HepG2 (cell line): ENCODE measurements at regions not wholly inside any gene's neighbourhood (a gene's known extent, or its start where the extent isn't known, plus 50 kb on each side); places are given as distances from the start of the nearest gene placed in this dataset.

Experiments
- ATAC-seq: fragments of 200-7000 bp; cut with Tn5 transposase; 3 replicates; pipeline ENCODE4 v1.9.1; 2020; ENCODE audit warnings: mild to moderate bottlenecking, moderate library complexity
- BruUV-seq: library from RNA; stranded (reverse); fragments of 400-500 nt; replicated peaks from 2 replicates; lab custom pipeline; 2021; lab: Mats Ljungman, UMichigan
- CTCF ChIA-PET: fragments of 300-600 bp; formaldehyde crosslinking; extraction: SDS; loops from one replicate; lab custom pipeline; 2021; ENCODE audit warnings: low total read pairs, inconsistent platforms, low intra/inter-chr PET ratio; lab: Yijun Ruan, JAX
- POLR2A ChIA-PET: fragments of 350-600 bp; sonication (Branson Sonifier 250); formaldehyde crosslinking; loops from one replicate; lab custom pipeline; 2020; ENCODE audit warnings: antibody characterized with exemption, inconsistent platforms; lab: Yijun Ruan, JAX
- DNase-seq: peaks from one replicate; pipeline ENCODE4 v3.0.0-alpha.2; 2015; ENCODE audit warnings: low spot score
- FAIRE-seq: peaks from 3 replicates; lab custom pipeline; 2011; peaks lifted over from hg19 to GRCh38; lab: Jason Lieb, UNC
- H2AFZ ChIP-seq: one replicate; pipeline ENCODE4 v1.6.1; 2011; ENCODE audit warnings: low read length, inconsistent platforms
- H3K27ac ChIP-seq: fragments of 300-600 bp; 3 replicates; pipeline ENCODE4 v1.8.0; 2011; ENCODE audit warnings: mixed run types, mild to moderate bottlenecking, mixed read lengths, low read length, inconsistent platforms; ENCODE audit not compliant: insufficient read depth; ENCODE audit errors: extremely low read length
- H3K27me3 ChIP-seq, 2 experiments: fragments of 200-600 bp in 1 of 2; 2 replicates in 1 of 2; 3 replicates in 1 of 2; pipeline versions ENCODE4 v1.6.0 to v1.8.0; 2011; ENCODE audit warnings: low read length in 2 of 2, mild to moderate bottlenecking in 2 of 2, moderate library complexity in 2 of 2, inconsistent platforms in 1 of 2; ENCODE audit not compliant: insufficient read depth in 2 of 2, control insufficient read depth in 1 of 2
- H3K36me3 ChIP-seq, 2 experiments: fragments of 200-600 bp in 1 of 2; replicated peaks in 1 of 2; 2 replicates in 1 of 2; 3 replicates in 1 of 2; pipeline versions ENCODE4 v1.5.1 to v1.8.0; 2011; ENCODE audit warnings: low read length in 2 of 2, inconsistent platforms in 1 of 2; ENCODE audit not compliant: insufficient read depth in 2 of 2, control insufficient read depth in 1 of 2
- H3K4me1 ChIP-seq: 2 replicates; pipeline ENCODE4 v1.5.1; 2012; ENCODE audit warnings: low read length, inconsistent platforms; ENCODE audit not compliant: insufficient read depth
- H3K4me2 ChIP-seq: 2 replicates; pipeline ENCODE4 v1.6.0; 2011; ENCODE audit warnings: low read depth, low read length, inconsistent platforms
- H3K4me3 ChIP-seq, 3 experiments: fragments of 200-600 bp in 1 of 3; sonication (generic), shearing (Covaris generic) in 1 of 3; replicated peaks in 1 of 3; 2 replicates each; pipeline ENCODE4 v1.5.1; 2011 to 2016; ENCODE audit warnings: low read length in 3 of 3, inconsistent platforms in 2 of 3, low read depth in 2 of 3, mild to moderate bottlenecking in 2 of 3, control low read depth in 1 of 3, mixed read lengths in 1 of 3; ENCODE audit not compliant: insufficient read depth in 1 of 3
- H3K79me2 ChIP-seq: one replicate; pipeline ENCODE4 v1.6.1; 2011; ENCODE audit warnings: low read length, inconsistent platforms; ENCODE audit not compliant: insufficient read depth
- H3K9ac ChIP-seq: 2 replicates; pipeline ENCODE4 v1.6.0; 2011; ENCODE audit warnings: mild to moderate bottlenecking, low read depth, low read length, inconsistent platforms; ENCODE audit not compliant: insufficient read depth
- H3K9me3 ChIP-seq: 2 replicates; pipeline ENCODE4 v1.5.1; 2012; ENCODE audit warnings: mild to moderate bottlenecking, low read length
- H4K20me1 ChIP-seq: 2 replicates; pipeline ENCODE4 v1.6.0; 2011; ENCODE audit warnings: inconsistent platforms, mild to moderate bottlenecking, low read length, moderate library complexity; ENCODE audit not compliant: insufficient read depth
- CCDC6 ChIP-seq: sonication (generic); formaldehyde crosslinking; IDR thresholded peaks from 2 replicates; pipeline ENCODE4 v1.8.1; 2022; ENCODE audit warnings: mild to moderate bottlenecking, missing genetic modification reagents, moderate library complexity
- CENPX ChIP-seq: sonication (generic); formaldehyde crosslinking; IDR thresholded peaks from 2 replicates; pipeline ENCODE4 v1.9.0; 2021; ENCODE audit warnings: mild to moderate bottlenecking, missing genetic modification reagents, moderate library complexity
- GABPB1 ChIP-seq: IDR thresholded peaks from 2 replicates; pipeline ENCODE4 v1.6.1; 2016; ENCODE audit warnings: mild to moderate bottlenecking, missing genetic modification reagents, moderate library complexity, missing compliant biosample characterization
- HCFC1 ChIP-seq: fragments of 150-350 bp; IDR thresholded peaks from 2 replicates; pipeline ENCODE4 v1.6.1; 2014; ENCODE audit warnings: low read depth, low read length
- HES4 ChIP-seq: sonication (generic); formaldehyde crosslinking; IDR thresholded peaks from 2 replicates; pipeline ENCODE4 v1.9.0; 2021; ENCODE audit warnings: mild to moderate bottlenecking, missing genetic modification reagents, borderline replicate concordance
- IKZF4 ChIP-seq: sonication (generic); formaldehyde crosslinking; IDR thresholded peaks from 2 replicates; pipeline ENCODE4 v1.5.1; 2020; ENCODE audit warnings: borderline replicate concordance, mild to moderate bottlenecking, low read depth, missing genetic modification reagents; ENCODE audit errors: not compliant biosample characterization
- RARA ChIP-seq: IDR thresholded peaks from 2 replicates; pipeline ENCODE4 v1.6.1; 2016; ENCODE audit warnings: missing genetic modification reagents, missing compliant biosample characterization
- SPEN ChIP-seq: sonication (generic); formaldehyde crosslinking; IDR thresholded peaks from 2 replicates; pipeline ENCODE4 v1.5.1; 2020; ENCODE audit warnings: low read depth, mild to moderate bottlenecking, missing genetic modification reagents
- SRSF9 ChIP-seq: fragments of 200-400 bp; formaldehyde crosslinking; IDR thresholded peaks from 2 replicates; pipeline ENCODE4 v1.6.1; 2018; ENCODE audit warnings: borderline replicate concordance, mild to moderate bottlenecking, low read depth, low read length; ENCODE audit not compliant: insufficient read depth, poor library complexity, severe bottlenecking
- TOPORS ChIP-seq: sonication (generic); formaldehyde crosslinking; IDR thresholded peaks from 2 replicates; pipeline ENCODE4 v1.8.0; 2023; ENCODE audit warnings: mild to moderate bottlenecking, missing genetic modification reagents
- TP53 ChIP-seq: sonication (generic); formaldehyde crosslinking; conservative IDR thresholded peaks from 2 replicates; pipeline ENCODE4 v1.4.0; 2020; ENCODE audit warnings: missing genetic modification reagents
- ZNF350 ChIP-seq: sonication (generic); formaldehyde crosslinking; IDR thresholded peaks from 2 replicates; pipeline ENCODE4 v1.4.0; 2020; ENCODE audit warnings: mild to moderate bottlenecking, low read depth, missing genetic modification reagents, borderline replicate concordance
- ZNF703 ChIP-seq: sonication (generic); formaldehyde crosslinking; IDR thresholded peaks from 2 replicates; pipeline ENCODE4 v1.5.1; 2020; ENCODE audit warnings: missing genetic modification reagents, mild to moderate bottlenecking, moderate library complexity, borderline replicate concordance
- in situ Hi-C: cut with HindIII; loops from 2 replicates; pipeline ENCODE4 v1.10.0; 2017; ENCODE audit warnings: low pct_unique_long_range_greater_than_20kb; ENCODE audit not compliant: extremely low pct_ligation_motif_present
- intact Hi-C: fragments of 100-400 bp; cut with micrococcal nuclease; formaldehyde crosslinking; loops from one replicate; pipeline ENCODE4 v1.10.0; 2022; ENCODE audit not compliant: unreplicated experiment
- TF ChIP-seq, protein P1 (sequence below), 2 experiments: fragments of 450-650 bp in 1 of 2; sonication (generic) in 1 of 2; formaldehyde crosslinking in 1 of 2; IDR thresholded peaks; 2 replicates each; pipeline versions ENCODE4 v1.6.1 to v1.8.0; 2016 to 2022; ENCODE audit warnings: antibody characterized with exemption in 1 of 2, mild to moderate bottlenecking in 1 of 2, missing genetic modification reagents in 1 of 2

DNA sequence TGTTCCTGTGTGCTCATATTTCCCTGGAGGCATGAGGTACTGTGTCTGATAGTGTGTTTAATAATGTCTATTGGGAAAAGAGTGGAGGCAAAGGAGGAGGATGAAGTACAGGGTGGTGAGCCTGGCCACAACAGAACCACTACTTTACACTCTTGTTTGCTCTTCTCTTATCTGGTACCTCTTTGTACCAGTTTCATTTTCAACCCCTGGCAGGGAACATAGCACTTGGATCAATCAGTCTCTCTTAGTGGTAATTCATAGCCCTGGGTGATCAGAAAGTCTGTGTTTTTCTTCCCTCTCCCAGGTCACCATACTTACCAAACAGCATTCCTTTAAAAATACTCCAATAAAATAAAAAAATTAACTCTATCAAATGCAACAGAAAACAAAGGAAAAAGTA lies 105.4 kb downstream of the DMRT2 start:
- ATAC-seq (no peak), FAIRE-seq (no peak), DNase-seq (no peak)
- Histone ChIP-seq H2AFZ (no peak overlapping the region), H3K27ac (no peak overlapping the region), H3K9ac (no peak overlapping the region), H3K79me2 (no peaks in the 10 kb centered on the region), H4K20me1 (no peaks in the 10 kb centered on the region), H3K4me1 (no peaks in the 10 kb centered on the region), H3K4me3 (no peak overlapping the region), H3K9me3 (no peaks in the 10 kb centered on the region), H3K36me3 (no peaks in the 10 kb centered on the region), H3K27me3 (no peaks in the 10 kb centered on the region), H3K4me2 (no peak overlapping the region)
- CTCF ChIA-PET, result no interaction called here
- in situ Hi-C loops, result no loop called here
- TF ChIP-seq, protein P1, sequence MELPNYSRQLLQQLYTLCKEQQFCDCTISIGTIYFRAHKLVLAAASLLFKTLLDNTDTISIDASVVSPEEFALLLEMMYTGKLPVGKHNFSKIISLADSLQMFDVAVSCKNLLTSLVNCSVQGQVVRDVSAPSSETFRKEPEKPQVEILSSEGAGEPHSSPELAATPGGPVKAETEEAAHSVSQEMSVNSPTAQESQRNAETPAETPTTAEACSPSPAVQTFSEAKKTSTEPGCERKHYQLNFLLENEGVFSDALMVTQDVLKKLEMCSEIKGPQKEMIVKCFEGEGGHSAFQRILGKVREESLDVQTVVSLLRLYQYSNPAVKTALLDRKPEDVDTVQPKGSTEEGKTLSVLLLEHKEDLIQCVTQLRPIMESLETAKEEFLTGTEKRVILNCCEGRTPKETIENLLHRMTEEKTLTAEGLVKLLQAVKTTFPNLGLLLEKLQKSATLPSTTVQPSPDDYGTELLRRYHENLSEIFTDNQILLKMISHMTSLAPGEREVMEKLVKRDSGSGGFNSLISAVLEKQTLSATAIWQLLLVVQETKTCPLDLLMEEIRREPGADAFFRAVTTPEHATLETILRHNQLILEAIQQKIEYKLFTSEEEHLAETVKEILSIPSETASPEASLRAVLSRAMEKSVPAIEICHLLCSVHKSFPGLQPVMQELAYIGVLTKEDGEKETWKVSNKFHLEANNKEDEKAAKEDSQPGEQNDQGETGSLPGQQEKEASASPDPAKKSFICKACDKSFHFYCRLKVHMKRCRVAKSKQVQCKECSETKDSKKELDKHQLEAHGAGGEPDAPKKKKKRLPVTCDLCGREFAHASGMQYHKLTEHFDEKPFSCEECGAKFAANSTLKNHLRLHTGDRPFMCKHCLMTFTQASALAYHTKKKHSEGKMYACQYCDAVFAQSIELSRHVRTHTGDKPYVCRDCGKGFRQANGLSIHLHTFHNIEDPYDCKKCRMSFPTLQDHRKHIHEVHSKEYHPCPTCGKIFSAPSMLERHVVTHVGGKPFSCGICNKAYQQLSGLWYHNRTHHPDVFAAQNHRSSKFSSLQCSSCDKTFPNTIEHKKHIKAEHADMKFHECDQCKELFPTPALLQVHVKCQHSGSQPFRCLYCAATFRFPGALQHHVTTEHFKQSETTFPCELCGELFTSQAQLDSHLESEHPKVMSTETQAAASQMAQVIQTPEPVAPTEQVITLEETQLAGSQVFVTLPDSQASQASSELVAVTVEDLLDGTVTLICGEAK (IDR thresholded peaks at IDR 0.05), result no peak
- TF ChIP-seq, protein P1 (CRISPR knock-in tag; IDR thresholded peaks at IDR 0.05), result no peak
- TF ChIP-seq SPEN (CRISPR knock-in tag), result no peak
- TF ChIP-seq RARA (CRISPR knock-in tag), result no peak
- TF ChIP-seq ZNF350 (CRISPR knock-in tag), result no peak
- no peak for TF ChIP-seq GABPB1
- TF ChIP-seq CENPX (CRISPR knock-in tag), result no peak
- no peak for TF ChIP-seq HES4 (CRISPR knock-in tag)
- TF ChIP-seq CCDC6 (CRISPR knock-in tag), result no peak
- TF ChIP-seq SRSF9, result no peak
- TF ChIP-seq TOPORS, result no peak
- TF ChIP-seq IKZF4 (CRISPR knock-in tag), result no peak
- TF ChIP-seq TP53 (CRISPR knock-in tag), result no peak
- TF ChIP-seq ZNF703 (CRISPR knock-in tag), result no peak
- TF ChIP-seq HCFC1, result no peak
- POLR2A ChIA-PET, result no interaction called here
- intact Hi-C loops, result no loop called here
- BruUV-seq, result no TSS peak
